ENCODE measurements at regions not wholly inside any gene's neighbourhood (a gene's known extent, or its start where the extent isn't known, plus 50 kb on each side); places are given as distances from the start of the nearest gene placed in this dataset.

DNA sequence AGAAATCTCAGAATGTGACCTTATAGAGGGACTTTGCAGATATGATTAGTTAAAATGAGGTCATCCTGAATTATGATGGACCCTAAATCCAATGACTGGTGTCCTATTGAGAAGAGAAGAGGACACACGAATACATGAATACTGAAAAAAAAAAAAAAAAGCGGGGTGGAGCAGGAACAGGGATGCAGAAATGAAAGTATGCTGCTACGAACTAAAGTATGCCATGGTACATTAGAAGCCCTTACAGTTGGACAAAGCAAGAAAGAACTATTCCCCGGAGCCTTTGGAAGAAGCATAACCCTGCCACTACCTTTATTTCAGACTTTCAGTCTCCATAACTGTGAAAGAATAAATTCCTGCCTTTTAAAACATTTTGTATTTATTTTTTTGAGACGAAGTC lies 557.9 kb upstream of the NCAM2 start:
- ATAC-seq (no peak), DNase-seq (no peak)
- intact Hi-C loops (cut with DNase I): no loop called here
- no peaks in the 10 kb centered on the region for H3K27me3 ChIP-seq
- no peaks in the 10 kb centered on the region for H3K9me3 ChIP-seq
- no peaks in the 10 kb centered on the region for H3K4me1 ChIP-seq
- TF ChIP-seq CTCF (IDR thresholded peaks at IDR 0.05): no peak
- H3K27ac ChIP-seq: no peak overlapping the region
- H3K4me3 ChIP-seq: no peak overlapping the region
- no peaks in the 10 kb centered on the region for H3K36me3 ChIP-seq

DNA sequence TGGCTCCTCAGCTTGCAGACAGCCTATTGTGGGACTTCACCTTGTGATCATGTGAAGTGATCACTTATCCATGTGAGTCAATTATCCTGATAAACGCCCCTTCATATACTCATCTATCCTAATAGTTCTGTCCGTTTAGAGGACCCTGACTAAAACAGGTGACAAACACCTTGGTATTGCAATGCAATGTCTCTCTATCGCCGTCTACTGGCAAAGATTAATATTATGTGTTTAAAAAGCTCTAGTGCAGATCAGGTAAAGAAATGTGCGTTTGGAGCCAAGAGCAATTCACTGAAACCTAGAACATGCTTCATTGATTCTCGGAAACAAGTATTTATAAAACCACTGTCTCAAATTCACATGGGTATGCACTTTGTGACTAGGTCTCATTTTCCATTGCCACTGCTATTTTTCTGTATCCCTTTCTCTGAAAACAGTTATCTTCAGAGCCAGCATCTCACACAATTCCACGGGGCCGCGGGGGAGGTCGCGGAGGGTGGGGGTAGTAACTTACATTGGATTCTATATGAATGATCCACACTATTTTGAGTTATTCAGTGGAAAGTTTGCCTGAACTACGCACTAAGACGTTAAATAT lies 554.6 kb upstream of the NCAM2 start:
- TF ChIP-seq CTCF (IDR thresholded peaks at IDR 0.05): peak; percentile 45
- ATAC-seq (peak; percentile 41), DNase-seq (no peak)
- H3K9me3 ChIP-seq: no peaks in the 10 kb centered on the region
- H3K27ac ChIP-seq: no peak overlapping the region
- no peaks in the 10 kb centered on the region for H3K36me3 ChIP-seq
- H3K4me1 ChIP-seq: no peaks in the 10 kb centered on the region
- intact Hi-C loops (cut with DNase I): no loop called here
- no peak overlapping the region for H3K4me3 ChIP-seq
- H3K27me3 ChIP-seq: no peaks in the 10 kb centered on the region

DNA sequence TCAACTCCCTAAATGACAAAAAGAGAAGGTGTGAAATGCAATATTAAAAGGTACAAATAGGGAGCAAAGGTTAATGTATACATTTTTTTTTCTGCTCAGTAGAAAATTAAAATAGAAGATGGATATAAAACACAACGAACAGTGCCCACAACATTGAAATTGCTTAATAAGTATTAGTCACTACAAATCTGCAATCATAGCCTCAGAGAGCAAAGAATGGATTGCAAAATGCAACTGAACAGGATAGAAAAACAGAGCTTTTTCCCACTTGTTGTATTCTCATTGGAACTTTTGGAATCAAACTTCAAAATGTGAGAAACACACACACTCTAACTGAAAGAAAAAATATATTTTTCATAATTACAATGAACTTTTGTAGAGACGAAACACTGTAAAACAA lies 552.2 kb upstream of the NCAM2 start:
- ATAC-seq: no peak

GRCh38 chr21:20451046-20451445 lies 547.2 kb upstream of the NCAM2 start:
- no peak for TF ChIP-seq CTCF (IDR thresholded peaks at IDR 0.05)
- H3K4me3 ChIP-seq: no peak overlapping the region
- no peak overlapping the region for H3K27ac ChIP-seq
- no peak for ATAC-seq
- no peaks in the 10 kb centered on the region for H3K27me3 ChIP-seq
- H3K4me1 ChIP-seq: no peaks in the 10 kb centered on the region
- no peak for DNase-seq
- H3K36me3 ChIP-seq: no peaks in the 10 kb centered on the region
- no peaks in the 10 kb centered on the region for H3K9me3 ChIP-seq
- intact Hi-C loops (cut with DNase I): no loop called here

More for the DNA sequence above, 552.2 kb upstream of the NCAM2 start:
- H3K4me3 ChIP-seq: no peak overlapping the region
- intact Hi-C loops (cut with DNase I): no loop called here
- DNase-seq: no peak
- H3K27me3 ChIP-seq: no peaks in the 10 kb centered on the region
- TF ChIP-seq CTCF (IDR thresholded peaks at IDR 0.05): no peak
- no peaks in the 10 kb centered on the region for H3K4me1 ChIP-seq
- H3K9me3 ChIP-seq: no peaks in the 10 kb centered on the region
- H3K36me3 ChIP-seq: no peaks in the 10 kb centered on the region
- H3K27ac ChIP-seq: no peak overlapping the region

- no peaks in the 10 kb centered on the region for H3K9me3 ChIP-seq
- no peak for DNase-seq
- no peaks in the 10 kb centered on the region for H3K36me3 ChIP-seq
- ATAC-seq: no peak
- H3K4me1 ChIP-seq: no peaks in the 10 kb centered on the region
- intact Hi-C loops (cut with DNase I): no loop called here
- no peaks in the 10 kb centered on the region for H3K27me3 ChIP-seq
- H3K4me3 ChIP-seq: no peak overlapping the region
- TF ChIP-seq CTCF (IDR thresholded peaks at IDR 0.05): no peak
- no peak overlapping the region for H3K27ac ChIP-seq
These were observed 545.3 kb upstream of the NCAM2 start for GRCh38 chr21:20452935-20453334.

GRCh38 chr21:20459838-20460237 lies 538.4 kb upstream of the NCAM2 start:
- Histone ChIP-seq H3K27ac (no peak overlapping the region), H3K4me1 (no peaks in the 10 kb centered on the region), H3K27me3 (no peaks in the 10 kb centered on the region), H3K36me3 (no peaks in the 10 kb centered on the region), H3K9me3 (no peaks in the 10 kb centered on the region), H3K4me3 (no peak overlapping the region)
- no peak for TF ChIP-seq CTCF (IDR thresholded peaks at IDR 0.05)
- ATAC-seq (no peak), DNase-seq (no peak)
- intact Hi-C loops (cut with DNase I): no loop called here
